ENCODE measurements at regions not wholly inside any gene's neighbourhood (a gene's known extent, or its start where the extent isn't known, plus 50 kb on each side); places are given as distances from the start of the nearest gene placed in this dataset.

- TF ChIP-seq POLR2A (IDR thresholded peaks at IDR 0.05) (no peak), POLR2AphosphoS5 (IDR thresholded peaks at IDR 0.05; ENCODE audit: insufficient read depth in 1 of 2, low read depth in 1 of 2) (no peak)
Observed at GRCh38 chr20:12110711-12111110, 193.0 kb downstream of the BTBD3 start.

Measured in vagina (tissue), 2 donors.